ENCODE measurements at regions not wholly inside any gene's neighbourhood (a gene's known extent, or its start where the extent isn't known, plus 50 kb on each side); places are given as distances from the start of the nearest gene placed in this dataset.

GRCh38 chr13:112207129-112207528 is 140.2 kb downstream of the SOX1 start:
- TF ChIP-seq POLR2A (IDR thresholded peaks at IDR 0.05) (no peak), CTCF (IDR thresholded peaks at IDR 0.05) (no peak)

Data from thyroid gland (tissue), 4 donors.